GM23338 (cell line): ENCODE measurements at regions not wholly inside any gene's neighbourhood (a gene's known extent, or its start where the extent isn't known, plus 50 kb on each side); places are given as distances from the start of the nearest gene placed in this dataset.

Source experiments
- ATAC-seq: fragments of 200-7000 bp; cut with Tn5 transposase; 3 replicates; pipeline ENCODE4 v1.9.1; 2020
- DNase-seq: peaks from one replicate; pipeline ENCODE4 v3.0.0-alpha.2; 2015; ENCODE audit warnings: low spot score
- H2AFZ ChIP-seq: fragments of 200-600 bp; sonication (generic); 2 replicates; pipeline ENCODE4 v1.8.0; 2016; ENCODE audit warnings: antibody characterized with exemption, mild to moderate bottlenecking, moderate library complexity
- H3F3A ChIP-seq: fragments of 200-600 bp; sonication (generic); replicated peaks from 2 replicates; pipeline ENCODE4 v1.8.0; 2017; ENCODE audit warnings: antibody characterized with exemption, mixed run types, low read depth
- H3K27ac ChIP-seq: fragments of 200-600 bp; sonication (generic); 2 replicates; pipeline ENCODE4 v1.6.1; 2016; ENCODE audit warnings: low read depth
- H3K27me3 ChIP-seq: fragments of 200-600 bp; sonication (generic); 2 replicates; pipeline ENCODE4 v1.8.0; 2016; ENCODE audit warnings: mild to moderate bottlenecking, mixed run types, moderate library complexity; ENCODE audit not compliant: insufficient read depth
- H3K36me3 ChIP-seq: fragments of 200-600 bp; sonication (generic); 2 replicates; pipeline ENCODE4 v1.8.0; 2016; ENCODE audit warnings: mild to moderate bottlenecking; ENCODE audit not compliant: insufficient read depth
- H3K4me1 ChIP-seq: fragments of 200-600 bp; sonication (generic); 2 replicates; pipeline ENCODE4 v1.8.0; 2016; ENCODE audit warnings: mild to moderate bottlenecking, moderate library complexity; ENCODE audit not compliant: insufficient read depth
- H3K4me2 ChIP-seq: fragments of 200-600 bp; sonication (generic); 2 replicates; pipeline ENCODE4 v1.7.1; 2017; ENCODE audit warnings: mixed run types
- H3K4me3 ChIP-seq: fragments of 200-600 bp; sonication (generic); 2 replicates; pipeline ENCODE4 v1.6.1; 2016; ENCODE audit warnings: mixed run types
- H3K79me2 ChIP-seq: fragments of 200-600 bp; sonication (generic); replicated peaks from 2 replicates; pipeline ENCODE4 v1.8.0; 2017; ENCODE audit warnings: mild to moderate bottlenecking; ENCODE audit not compliant: insufficient read depth
- H3K9me2 ChIP-seq: fragments of 200-600 bp; sonication (generic); 2 replicates; pipeline ENCODE4 v1.8.0; 2017; ENCODE audit not compliant: insufficient read depth
- H4K20me1 ChIP-seq: fragments of 200-600 bp; sonication (generic); replicated peaks from 2 replicates; pipeline ENCODE4 v1.8.0; 2017; ENCODE audit warnings: mild to moderate bottlenecking; ENCODE audit not compliant: insufficient read depth
- H3K27ac Mint-ChIP-seq: 2 replicates; pipeline ENCODE4 v1.8.0; 2020; ENCODE audit warnings: inconsistent platforms, mild to moderate bottlenecking, moderate library complexity, mixed read lengths
- H3K27me3 Mint-ChIP-seq: 3 replicates; pipeline ENCODE4 v1.8.0; 2022; ENCODE audit warnings: low read depth, mild to moderate bottlenecking, moderate library complexity, mixed read lengths, inconsistent platforms; ENCODE audit not compliant: insufficient read depth, poor library complexity
- H3K36me3 Mint-ChIP-seq: 3 replicates; pipeline ENCODE4 v1.8.0; 2021; ENCODE audit warnings: low read depth, mild to moderate bottlenecking, inconsistent platforms, moderate library complexity, mixed read lengths
- H3K4me1 Mint-ChIP-seq: 3 replicates; pipeline ENCODE4 v1.8.0; 2020; ENCODE audit warnings: mild to moderate bottlenecking, inconsistent platforms, mixed read lengths
- H3K4me3 Mint-ChIP-seq: 3 replicates; pipeline ENCODE4 v1.8.0; 2021; ENCODE audit warnings: moderate library complexity, mild to moderate bottlenecking, inconsistent platforms, mixed read lengths
- H3K9me3 Mint-ChIP-seq: 3 replicates; pipeline ENCODE4 v1.8.0; 2020; ENCODE audit warnings: moderate library complexity, mild to moderate bottlenecking, inconsistent platforms, mixed read lengths
- CTCF ChIP-seq, 2 experiments: fragments of 200-600 bp in 1 of 2; sonication (generic) in 1 of 2; conservative IDR thresholded peaks; 2 replicates each; pipeline versions ENCODE4 v1.5.1 to v1.6.1; 2016 to 2017; ENCODE audit warnings: antibody characterized with exemption in 2 of 2, low read depth in 2 of 2, mild to moderate bottlenecking in 2 of 2, moderate library complexity in 1 of 2
- JUNB ChIP-seq: IDR thresholded peaks from one replicate; pipeline ENCODE4 v1.6.1; 2016; ENCODE audit warnings: antibody characterized with exemption; ENCODE audit not compliant: unreplicated experiment
- NANOG ChIP-seq: IDR thresholded peaks from 2 replicates; pipeline ENCODE4 v1.6.1; 2016; ENCODE audit warnings: antibody characterized with exemption, borderline replicate concordance
- POLR2AphosphoS5 ChIP-seq: IDR thresholded peaks from 2 replicates; pipeline ENCODE4 v1.6.1; 2016; ENCODE audit warnings: antibody characterized with exemption, low read depth
- REST ChIP-seq: IDR thresholded peaks from one replicate; pipeline ENCODE4 v1.6.1; 2018; ENCODE audit warnings: antibody characterized with exemption; ENCODE audit not compliant: unreplicated experiment
- STAT1 ChIP-seq: IDR thresholded peaks from one replicate; pipeline ENCODE4 v1.6.1; 2016; ENCODE audit warnings: antibody characterized with exemption; ENCODE audit not compliant: unreplicated experiment
- ZNF462 ChIP-seq: fragments of 250-450 bp; sonication (Bioruptor Pico); IDR thresholded peaks from 2 replicates; pipeline ENCODE4 v1.5.0; 2020; ENCODE audit warnings: mild to moderate bottlenecking, moderate library complexity

- Histone ChIP-seq H3K4me2 (no peak overlapping the region), H3K79me2 (no peaks in the 10 kb centered on the region), H3F3A (no peaks in the 10 kb centered on the region), H3K36me3 (no peaks in the 10 kb centered on the region), H3K9me2 (no peaks in the 10 kb centered on the region), H3K4me1 (peaks cover 18% of the 10 kb centered on the region), H3K27ac (no peak overlapping the region), H3K27me3 (no peaks in the 10 kb centered on the region), H3K4me3 (no peak overlapping the region), H2AFZ (no peak overlapping the region), H4K20me1 (no peaks in the 10 kb centered on the region)
- H3K4me1 Mint-ChIP-seq: peaks cover 15% of the 10 kb centered on the region
- H3K36me3 Mint-ChIP-seq: no peaks in the 10 kb centered on the region
- no peak overlapping the region for H3K27ac Mint-ChIP-seq
- no peaks in the 10 kb centered on the region for H3K27me3 Mint-ChIP-seq
- DNase-seq: no peak
- TF ChIP-seq CTCF (conservative IDR thresholded peaks at IDR 0.05; ENCODE audit: low read depth in 2 of 2) (no peak), NANOG (no peak), JUNB (no peak), STAT1 (no peak), REST (no peak), ZNF462 (CRISPR knock-in tag) (no peak), POLR2AphosphoS5 (no peak)
- ATAC-seq: no peak
- H3K9me3 Mint-ChIP-seq: no peaks in the 10 kb centered on the region
- H3K4me3 Mint-ChIP-seq: no peak overlapping the region
Measured at GRCh38 chr5:96093340-96093739, 131.7 kb upstream of the ELL2 start.
